Osteocyte (in vitro differentiated cells): ENCODE measurements at regions not wholly inside any gene's neighbourhood (a gene's known extent, or its start where the extent isn't known, plus 50 kb on each side); places are given as distances from the start of the nearest gene placed in this dataset.
"Not testable (repeated sequence)": the region's sequence is repeated elsewhere in the genome, so short reads cannot be mapped to it uniquely, and the experiment has no call there.

Experiments
- DNase-seq: peaks from one replicate; pipeline ENCODE4 v3.0.0; 2021; ENCODE audit warnings: mixed read lengths; ENCODE audit not compliant: unreplicated experiment; ENCODE audit errors: extremely low spot score
- H3K27ac Mint-ChIP-seq: one replicate; pipeline ENCODE4 v1.8.0; 2021; ENCODE audit warnings: mild to moderate bottlenecking, mixed read lengths; ENCODE audit not compliant: unreplicated experiment
- H3K27me3 Mint-ChIP-seq: one replicate; pipeline ENCODE4 v1.8.0; 2021; ENCODE audit warnings: mixed read lengths; ENCODE audit not compliant: unreplicated experiment
- H3K36me3 Mint-ChIP-seq: one replicate; pipeline ENCODE4 v1.8.0; 2021; ENCODE audit warnings: mixed read lengths; ENCODE audit not compliant: unreplicated experiment
- H3K4me1 Mint-ChIP-seq: one replicate; pipeline ENCODE4 v1.8.0; 2021; ENCODE audit warnings: mixed read lengths; ENCODE audit not compliant: unreplicated experiment
- H3K4me3 Mint-ChIP-seq: one replicate; pipeline ENCODE4 v1.8.0; 2021; ENCODE audit warnings: mild to moderate bottlenecking, moderate library complexity, mixed read lengths; ENCODE audit not compliant: unreplicated experiment
- H3K9me3 Mint-ChIP-seq: one replicate; pipeline ENCODE4 v1.8.0; 2021; ENCODE audit warnings: mixed read lengths; ENCODE audit not compliant: unreplicated experiment
- TF ChIP-seq, protein P1 (sequence below): fragments of 200-600 bp; sonication (generic); IDR thresholded peaks from 2 replicates; pipeline ENCODE4 v1.5.0; 2021; ENCODE audit warnings: antibody characterized with exemption, mild to moderate bottlenecking, moderate library complexity

DNA sequence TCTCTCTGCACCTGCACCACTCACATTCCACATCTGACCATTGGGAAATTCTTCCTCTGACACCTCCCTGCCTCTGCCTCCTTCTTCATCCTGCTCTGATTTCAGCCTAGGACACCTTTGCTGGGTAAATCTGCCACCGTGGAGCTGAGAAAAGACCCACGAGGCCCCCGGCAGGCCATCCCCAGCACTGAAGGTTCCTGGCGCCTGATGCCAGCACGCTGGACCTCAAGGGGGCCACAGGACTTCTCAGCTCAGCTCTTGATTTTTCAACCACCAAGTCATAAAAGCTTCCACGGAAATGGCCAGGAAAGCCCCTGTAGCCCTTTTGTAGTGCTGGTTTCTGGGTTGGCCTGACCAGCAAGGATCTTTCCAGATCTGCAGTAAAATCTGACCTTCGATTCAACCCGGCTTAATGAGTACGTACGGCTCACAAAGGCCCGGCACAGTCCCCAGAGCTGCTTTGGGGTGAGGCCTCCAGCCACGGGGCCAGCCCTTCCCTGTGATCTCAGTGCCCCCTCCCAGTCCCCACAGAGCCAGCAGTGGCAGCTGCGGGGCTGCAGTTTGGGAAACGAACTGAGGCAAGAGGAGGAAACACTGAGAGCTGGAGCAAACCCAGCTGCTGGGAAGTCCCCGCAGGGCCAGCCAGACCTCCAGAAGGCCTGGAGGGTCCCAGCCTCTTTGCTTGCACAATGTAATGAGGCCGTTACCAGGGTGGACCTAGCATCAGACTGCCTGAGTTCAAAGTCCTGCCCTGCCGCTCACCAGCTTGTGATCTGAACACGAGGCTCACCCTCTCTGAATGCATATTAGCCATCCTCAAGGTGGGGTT is 157.5 kb downstream of the BMP7 start:
- no peaks in the 10 kb centered on the region for H3K9me3 Mint-ChIP-seq
- H3K4me1 Mint-ChIP-seq: no peaks in the 10 kb centered on the region
- H3K27me3 Mint-ChIP-seq: peaks cover 51% of the 10 kb centered on the region
- DNase-seq: no peak
- TF ChIP-seq, protein P1, sequence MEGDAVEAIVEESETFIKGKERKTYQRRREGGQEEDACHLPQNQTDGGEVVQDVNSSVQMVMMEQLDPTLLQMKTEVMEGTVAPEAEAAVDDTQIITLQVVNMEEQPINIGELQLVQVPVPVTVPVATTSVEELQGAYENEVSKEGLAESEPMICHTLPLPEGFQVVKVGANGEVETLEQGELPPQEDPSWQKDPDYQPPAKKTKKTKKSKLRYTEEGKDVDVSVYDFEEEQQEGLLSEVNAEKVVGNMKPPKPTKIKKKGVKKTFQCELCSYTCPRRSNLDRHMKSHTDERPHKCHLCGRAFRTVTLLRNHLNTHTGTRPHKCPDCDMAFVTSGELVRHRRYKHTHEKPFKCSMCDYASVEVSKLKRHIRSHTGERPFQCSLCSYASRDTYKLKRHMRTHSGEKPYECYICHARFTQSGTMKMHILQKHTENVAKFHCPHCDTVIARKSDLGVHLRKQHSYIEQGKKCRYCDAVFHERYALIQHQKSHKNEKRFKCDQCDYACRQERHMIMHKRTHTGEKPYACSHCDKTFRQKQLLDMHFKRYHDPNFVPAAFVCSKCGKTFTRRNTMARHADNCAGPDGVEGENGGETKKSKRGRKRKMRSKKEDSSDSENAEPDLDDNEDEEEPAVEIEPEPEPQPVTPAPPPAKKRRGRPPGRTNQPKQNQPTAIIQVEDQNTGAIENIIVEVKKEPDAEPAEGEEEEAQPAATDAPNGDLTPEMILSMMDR: no peak
- no peaks in the 10 kb centered on the region for H3K36me3 Mint-ChIP-seq
- H3K4me3 Mint-ChIP-seq: no peak overlapping the region
- H3K27ac Mint-ChIP-seq: no peak overlapping the region

DNA sequence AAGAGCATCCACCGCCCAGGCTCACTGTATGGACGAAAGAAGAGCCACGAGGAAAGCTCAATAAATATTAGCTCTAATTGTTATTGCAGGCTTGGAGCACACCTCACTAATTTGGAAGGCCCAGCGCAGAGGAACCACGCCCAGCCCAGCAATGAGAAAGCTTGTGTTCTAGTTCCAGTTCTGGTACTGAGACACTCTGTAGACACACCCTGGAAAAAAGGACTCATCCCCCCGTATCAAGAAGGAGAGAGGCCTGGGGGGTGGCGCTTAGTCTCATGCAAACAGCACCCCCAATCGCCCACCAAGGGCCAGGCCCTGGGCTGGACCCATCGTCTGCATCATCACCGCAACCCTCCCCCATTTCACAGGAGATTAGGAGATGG is 156.9 kb downstream of the BMP7 start:
- H3K27ac Mint-ChIP-seq: no peak overlapping the region

DNA sequence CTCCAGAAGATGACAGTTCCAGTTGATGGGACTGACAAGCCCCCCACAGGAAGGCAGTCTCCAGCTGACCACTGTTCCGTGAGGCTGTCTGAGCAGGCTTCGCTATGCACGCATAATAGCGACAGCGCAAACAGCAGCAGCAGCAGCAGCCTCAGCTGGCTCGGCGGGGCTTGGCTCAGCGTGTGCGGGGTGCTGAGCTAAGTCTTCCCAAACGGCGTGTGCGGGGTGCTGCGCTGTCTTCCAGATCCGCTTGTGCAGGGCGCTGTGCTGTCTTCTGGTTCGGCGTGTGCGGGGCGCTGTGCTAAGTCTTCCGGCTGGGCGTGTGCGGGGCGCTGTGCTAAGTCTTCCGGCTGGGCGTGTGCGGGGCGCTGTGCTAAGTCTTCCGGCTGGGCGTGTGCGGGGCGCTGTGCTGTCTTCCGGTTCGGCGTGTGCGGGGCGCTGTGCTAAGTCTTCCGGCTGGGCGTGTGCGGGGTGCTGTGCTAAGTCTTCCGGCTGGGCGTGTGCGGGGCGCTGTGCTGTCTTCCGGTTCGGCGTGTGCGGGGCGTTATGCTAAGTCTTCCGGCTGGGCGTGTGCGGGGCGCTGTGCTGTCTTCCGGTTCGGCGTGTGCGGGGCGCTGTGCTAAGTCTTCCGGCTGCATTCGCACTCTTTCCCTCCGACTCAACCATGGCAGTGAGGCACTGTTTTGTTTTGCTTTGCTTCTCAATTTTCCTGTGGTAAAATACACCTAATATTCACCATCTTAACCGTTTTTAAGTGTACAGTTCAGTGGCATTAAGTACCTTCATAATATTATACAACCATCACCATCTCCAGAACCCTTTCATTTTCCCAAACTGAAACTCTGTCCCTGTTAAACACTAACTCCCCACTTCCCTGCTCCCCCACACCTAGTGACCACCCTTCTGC is 156.1 kb downstream of the BMP7 start:
- not testable (repeated sequence) for H3K27ac Mint-ChIP-seq, DNase-seq, H3K36me3 Mint-ChIP-seq, H3K4me1 Mint-ChIP-seq, H3K4me3 Mint-ChIP-seq, H3K9me3 Mint-ChIP-seq
- peaks cover 41% of the 10 kb centered on the region for H3K27me3 Mint-ChIP-seq

More for the DNA sequence above, 156.9 kb downstream of the BMP7 start:
- TF ChIP-seq, protein P1: no peak
- Mint-ChIP-seq H3K9me3 (no peaks in the 10 kb centered on the region), H3K36me3 (no peaks in the 10 kb centered on the region), H3K4me1 (no peaks in the 10 kb centered on the region), H3K27me3 (peaks cover 48% of the 10 kb centered on the region), H3K4me3 (no peak overlapping the region)
- no peak for DNase-seq

DNA sequence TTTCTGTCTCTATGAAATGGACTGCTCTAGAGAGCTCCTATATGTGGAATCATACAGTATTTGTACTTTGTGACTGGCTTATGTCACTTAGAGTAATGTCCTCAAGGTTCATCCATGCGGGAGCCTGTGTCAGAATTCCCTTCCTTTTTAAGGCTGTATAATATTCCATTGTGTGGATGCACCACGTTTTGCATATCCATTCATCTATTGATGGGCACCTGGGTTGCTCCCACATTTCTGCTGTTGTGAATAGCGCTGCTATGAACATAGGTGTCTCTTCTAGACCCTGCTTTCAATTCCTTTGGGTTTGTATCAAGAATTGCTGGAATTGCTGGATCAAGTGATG is 155.4 kb downstream of the BMP7 start:
- Mint-ChIP-seq H3K9me3 (no peaks in the 10 kb centered on the region), H3K36me3 (no peaks in the 10 kb centered on the region)
- TF ChIP-seq, protein P1: no peak

DNA sequence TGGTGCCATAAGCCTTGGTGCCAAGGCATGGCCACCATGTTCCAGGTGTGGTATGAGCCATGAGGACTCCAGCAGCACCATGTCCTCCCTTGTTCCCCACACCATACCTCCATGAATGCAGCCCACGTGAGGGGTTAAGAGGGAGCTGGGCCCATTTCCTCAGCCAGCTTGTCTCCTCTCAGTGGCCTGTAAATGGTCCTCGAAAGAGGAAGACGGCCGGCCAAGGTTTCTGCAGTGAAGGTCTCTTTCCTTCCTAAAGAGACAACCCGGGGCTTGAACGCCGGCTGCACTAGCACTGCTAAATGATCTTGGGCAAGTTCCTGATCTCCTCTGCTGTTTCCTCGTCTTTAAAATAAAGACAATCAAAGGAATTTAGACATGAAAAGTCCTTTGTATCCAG is 154.0 kb downstream of the BMP7 start:
- H3K4me3 Mint-ChIP-seq: no peak overlapping the region
- H3K4me1 Mint-ChIP-seq: no peaks in the 10 kb centered on the region
- no peak overlapping the region for H3K27ac Mint-ChIP-seq
- H3K27me3 Mint-ChIP-seq: peaks cover 31% of the 10 kb centered on the region
- TF ChIP-seq, protein P1: no peak
- no peaks in the 10 kb centered on the region for H3K9me3 Mint-ChIP-seq
- no peak for DNase-seq
- no peaks in the 10 kb centered on the region for H3K36me3 Mint-ChIP-seq

More for the DNA sequence above, 155.4 kb downstream of the BMP7 start:
- peaks cover 36% of the 10 kb centered on the region for H3K27me3 Mint-ChIP-seq
- no peak overlapping the region for H3K27ac Mint-ChIP-seq
- no peak overlapping the region for H3K4me3 Mint-ChIP-seq
- H3K4me1 Mint-ChIP-seq: no peaks in the 10 kb centered on the region
- no peak for DNase-seq
